G401 (cell line): ENCODE measurements at regions not wholly inside any gene's neighbourhood (a gene's known extent, or its start where the extent isn't known, plus 50 kb on each side); places are given as distances from the start of the nearest gene placed in this dataset.
"Not testable (repeated sequence)": the region's sequence is repeated elsewhere in the genome, so short reads cannot be mapped to it uniquely, and the experiment has no call there.

Experiments
- DNase-seq: peaks from one replicate; pipeline ENCODE4 v3.0.0-alpha.2; 2015; ENCODE audit warnings: low spot score
- in situ Hi-C: cut with HindIII; loops from 2 replicates; pipeline ENCODE4 v1.10.0; 2016; ENCODE audit warnings: low sequenced_read_pairs, mixed read lengths

GRCh38 chr15:66879531-66880368, 177.7 kb downstream of the SMAD6 start:
- in situ Hi-C loops = no loop called here
- no peak for DNase-seq

GRCh38 chr15:66880380-66881155, 178.5 kb downstream of the SMAD6 start:
- in situ Hi-C loops = no loop called here

GRCh38 chr15:66881173-66881905, 179.3 kb downstream of the SMAD6 start:
- no peak for DNase-seq
- in situ Hi-C loops = no loop called here

More at GRCh38 chr15:66880380-66881155, 178.5 kb downstream of the SMAD6 start:
- DNase-seq = no peak

- DNase-seq = no peak
These were observed 180.4 kb downstream of the SMAD6 start for GRCh38 chr15:66882251-66883020.

GRCh38 chr15:66883284-66883911, 181.4 kb downstream of the SMAD6 start:
- DNase-seq = peak; percentile 74
- in situ Hi-C loops = no loop called here

More at GRCh38 chr15:66882251-66883020, 180.4 kb downstream of the SMAD6 start:
- in situ Hi-C loops = no loop called here

GRCh38 chr15:66884115-66884622, 181.2 kb upstream of the SMAD3 start:
- no peak for DNase-seq
- in situ Hi-C loops = no loop called here

GRCh38 chr15:66884661-66885237, 180.7 kb upstream of the SMAD3 start:
- no peak for DNase-seq
- in situ Hi-C loops = no loop called here

GRCh38 chr15:66885281-66885915, 180.0 kb upstream of the SMAD3 start:
- no peak for DNase-seq
- in situ Hi-C loops = no loop called here

- in situ Hi-C loops = no loop called here
- DNase-seq = no peak
These were observed 179.1 kb upstream of the SMAD3 start for GRCh38 chr15:66886241-66886675.

GRCh38 chr15:66886686-66887273, 178.6 kb upstream of the SMAD3 start:
- in situ Hi-C loops = no loop called here
- no peak for DNase-seq

GRCh38 chr15:66889298-66889697, 176.1 kb upstream of the SMAD3 start:
- DNase-seq, in situ Hi-C loops: not testable (repeated sequence)

GRCh38 chr15:66891776-66892175, 173.6 kb upstream of the SMAD3 start:
- DNase-seq = no peak
- in situ Hi-C loops = no loop called here

- no peak for DNase-seq
- in situ Hi-C loops = no loop called here
These were observed 172.1 kb upstream of the SMAD3 start for GRCh38 chr15:66893294-66893693.

GRCh38 chr15:66894363-66894762, 171.0 kb upstream of the SMAD3 start:
- in situ Hi-C loops = no loop called here
- no peak for DNase-seq

GRCh38 chr15:66894986-66895780, 170.2 kb upstream of the SMAD3 start:
- DNase-seq = no peak
- in situ Hi-C loops = no loop called here

- in situ Hi-C loops = no loop called here
- no peak for DNase-seq
These were observed 169.5 kb upstream of the SMAD3 start for GRCh38 chr15:66895794-66896453.
